PC-9 (cell line): ENCODE measurements at regions not wholly inside any gene's neighbourhood (a gene's known extent, or its start where the extent isn't known, plus 50 kb on each side); places are given as distances from the start of the nearest gene placed in this dataset.

ENCODE experiments used
- BruUV-seq: library from RNA; stranded (reverse); fragments of 400-500 nt; replicated peaks from 2 replicates; lab custom pipeline; 2021; lab: Mats Ljungman, UMichigan
- CTCF ChIA-PET: fragments of 300-600 bp; sonication (Branson Sonifier 250); formaldehyde crosslinking; loops from one replicate; lab custom pipeline; 2022; ENCODE audit warnings: antibody characterized with exemption; lab: Charles Lee
- POLR2A ChIA-PET: fragments of 300-600 bp; sonication (Branson Sonifier 250); formaldehyde crosslinking; loops from one replicate; lab custom pipeline; 2022; ENCODE audit warnings: antibody characterized with exemption; ENCODE audit not compliant: unreplicated experiment; lab: Charles Lee
- DNase-seq, 2 experiments: peaks; one replicate each; pipeline versions ENCODE4 v3.0.0 to v3.0.0-alpha.2; 2015 to 2022; ENCODE audit warnings: mixed read lengths in 1 of 2
- H2AFZ ChIP-seq: fragments of 200-600 bp; sonication (generic); 2 replicates; pipeline ENCODE4 v1.8.1; 2017; ENCODE audit warnings: antibody characterized with exemption
- H3F3A ChIP-seq: fragments of 200-600 bp; sonication (generic); 2 replicates; pipeline ENCODE4 v1.8.1; 2017; ENCODE audit warnings: antibody characterized with exemption, mild to moderate bottlenecking, low read depth; ENCODE audit not compliant: insufficient read depth
- H3K27ac ChIP-seq: fragments of 200-600 bp; sonication (generic); 2 replicates; pipeline ENCODE4 v1.6.1; 2016; ENCODE audit warnings: mixed run types
- H3K27me3 ChIP-seq: fragments of 200-600 bp; sonication (generic); 2 replicates; pipeline ENCODE4 v1.6.1; 2016; ENCODE audit warnings: low read depth, mixed run types; ENCODE audit not compliant: insufficient read depth
- H3K36me3 ChIP-seq: fragments of 200-600 bp; sonication (generic); 2 replicates; pipeline ENCODE4 v1.6.1; 2016; ENCODE audit warnings: low read depth, mixed run types
- H3K4me1 ChIP-seq: fragments of 200-600 bp; sonication (generic); replicated peaks from 2 replicates; pipeline ENCODE4 v1.6.1; 2016; ENCODE audit warnings: mixed run types; ENCODE audit not compliant: insufficient read depth
- H3K4me2 ChIP-seq: fragments of 200-600 bp; sonication (generic); 2 replicates; pipeline ENCODE4 v1.6.1; 2017; ENCODE audit warnings: mixed run types
- H3K4me3 ChIP-seq: fragments of 200-600 bp; sonication (generic); 2 replicates; pipeline ENCODE4 v1.6.1; 2016; ENCODE audit warnings: mixed run types
- H3K79me2 ChIP-seq: fragments of 200-600 bp; sonication (generic); 2 replicates; pipeline ENCODE4 v1.6.1; 2017; ENCODE audit warnings: low read depth, mixed run types
- H3K9me2 ChIP-seq: fragments of 200-600 bp; sonication (generic); 2 replicates; pipeline ENCODE4 v1.8.1; 2017; ENCODE audit warnings: mild to moderate bottlenecking; ENCODE audit not compliant: insufficient read depth
- H3K9me3 ChIP-seq: fragments of 200-600 bp; sonication (generic); 2 replicates; pipeline ENCODE4 v1.8.1; 2016; ENCODE audit warnings: low read depth; ENCODE audit not compliant: insufficient read depth
- H4K20me1 ChIP-seq: fragments of 200-600 bp; sonication (generic); 2 replicates; pipeline ENCODE4 v1.8.1; 2017; ENCODE audit not compliant: insufficient read depth
- EZH2 ChIP-seq: fragments of 200-600 bp; sonication (generic); IDR thresholded peaks from 2 replicates; pipeline ENCODE4 v1.8.0; 2017; ENCODE audit warnings: antibody characterized with exemption, low read depth
- intact Hi-C: fragments of 100-400 bp; cut with micrococcal nuclease; formaldehyde crosslinking; loops from one replicate; pipeline ENCODE4 v1.10.0; 2022; ENCODE audit not compliant: unreplicated experiment
- TF ChIP-seq, protein P1 (sequence below): fragments of 200-600 bp; sonication (generic); conservative IDR thresholded peaks from 2 replicates; pipeline ENCODE4 v1.6.1; 2017; ENCODE audit warnings: mixed run types, antibody characterized with exemption, mild to moderate bottlenecking, moderate library complexity

DNA sequence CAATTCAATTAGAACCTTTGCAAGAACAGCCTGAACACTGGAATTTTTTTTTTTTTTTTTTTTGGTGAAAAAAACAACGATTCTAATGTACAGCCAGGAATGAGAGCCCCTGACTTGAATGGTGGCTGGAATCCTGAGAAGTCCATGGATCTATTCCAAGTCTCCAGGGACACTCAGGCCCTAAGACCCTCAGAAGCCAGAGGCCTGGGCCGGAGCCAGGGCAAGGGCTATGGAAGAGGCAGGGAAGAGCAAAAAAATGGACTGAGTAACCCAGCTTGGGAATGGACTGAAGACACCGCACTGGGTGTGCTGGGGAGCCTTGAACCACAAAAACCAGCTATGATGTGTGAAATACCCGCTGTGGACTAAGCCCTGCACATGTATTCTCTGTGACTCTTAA, 60.3 kb upstream of the LHX1 start:
- DNase-seq, result no peak
- Histone ChIP-seq H3K4me1 (no peaks in the 10 kb centered on the region), H3K27ac (no peak overlapping the region), H2AFZ (no peak overlapping the region), H3K9me2 (no peaks in the 10 kb centered on the region), H3K4me3 (no peak overlapping the region), H4K20me1 (no peaks in the 10 kb centered on the region), H3K36me3 (no peaks in the 10 kb centered on the region), H3F3A (no peaks in the 10 kb centered on the region), H3K27me3 (no peaks in the 10 kb centered on the region), H3K4me2 (no peak overlapping the region), H3K79me2 (no peaks in the 10 kb centered on the region), H3K9me3 (no peaks in the 10 kb centered on the region; the same call in 1 of the 2 replicates)
- TF ChIP-seq, protein P1, sequence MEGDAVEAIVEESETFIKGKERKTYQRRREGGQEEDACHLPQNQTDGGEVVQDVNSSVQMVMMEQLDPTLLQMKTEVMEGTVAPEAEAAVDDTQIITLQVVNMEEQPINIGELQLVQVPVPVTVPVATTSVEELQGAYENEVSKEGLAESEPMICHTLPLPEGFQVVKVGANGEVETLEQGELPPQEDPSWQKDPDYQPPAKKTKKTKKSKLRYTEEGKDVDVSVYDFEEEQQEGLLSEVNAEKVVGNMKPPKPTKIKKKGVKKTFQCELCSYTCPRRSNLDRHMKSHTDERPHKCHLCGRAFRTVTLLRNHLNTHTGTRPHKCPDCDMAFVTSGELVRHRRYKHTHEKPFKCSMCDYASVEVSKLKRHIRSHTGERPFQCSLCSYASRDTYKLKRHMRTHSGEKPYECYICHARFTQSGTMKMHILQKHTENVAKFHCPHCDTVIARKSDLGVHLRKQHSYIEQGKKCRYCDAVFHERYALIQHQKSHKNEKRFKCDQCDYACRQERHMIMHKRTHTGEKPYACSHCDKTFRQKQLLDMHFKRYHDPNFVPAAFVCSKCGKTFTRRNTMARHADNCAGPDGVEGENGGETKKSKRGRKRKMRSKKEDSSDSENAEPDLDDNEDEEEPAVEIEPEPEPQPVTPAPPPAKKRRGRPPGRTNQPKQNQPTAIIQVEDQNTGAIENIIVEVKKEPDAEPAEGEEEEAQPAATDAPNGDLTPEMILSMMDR, result no peak
- no peak for TF ChIP-seq EZH2
- intact Hi-C loops, result no loop called here
- POLR2A ChIA-PET, result no interaction called here
- CTCF ChIA-PET, result no interaction called here
- BruUV-seq, result no TSS peak

DNA sequence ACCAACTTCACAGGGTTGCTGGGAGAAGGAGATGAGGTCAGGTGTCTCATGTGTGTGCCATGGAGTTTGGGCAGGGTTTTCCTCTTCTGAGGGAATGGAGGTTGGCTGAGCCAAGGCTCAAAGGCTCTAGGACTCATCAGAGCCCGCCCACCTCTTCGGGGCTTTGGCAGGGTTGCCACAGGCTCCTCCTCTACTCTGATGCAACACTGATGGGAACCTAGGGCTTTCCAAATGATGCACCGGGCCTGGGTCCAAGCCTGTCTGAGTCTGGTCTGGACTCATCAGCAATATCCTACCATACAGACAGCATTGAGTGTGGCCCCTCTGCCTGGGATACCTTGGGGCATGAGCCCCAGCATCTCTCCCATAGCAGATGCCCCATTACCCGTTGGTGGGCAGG, 59.5 kb upstream of the LHX1 start:
- H4K20me1 ChIP-seq, result no peaks in the 10 kb centered on the region
- ChIA-PET CTCF (no interaction called here), POLR2A (no interaction called here)
- no peak overlapping the region for H3K27ac ChIP-seq
- H3K4me3 ChIP-seq, result no peak overlapping the region
- no peaks in the 10 kb centered on the region for H3K79me2 ChIP-seq
- no peaks in the 10 kb centered on the region for H3K27me3 ChIP-seq
- no peak for DNase-seq
- no peaks in the 10 kb centered on the region for H3F3A ChIP-seq
- no peaks in the 10 kb centered on the region for H3K4me1 ChIP-seq
- H3K9me2 ChIP-seq, result no peaks in the 10 kb centered on the region
- no peak for TF ChIP-seq EZH2
- TF ChIP-seq, protein P1, result no peak
- no peak overlapping the region for H3K4me2 ChIP-seq
- H3K9me3 ChIP-seq, result no peaks in the 10 kb centered on the region; the same call in 1 of the 2 replicates
- intact Hi-C loops, result no loop called here
- no TSS peak for BruUV-seq
- no peak overlapping the region for H2AFZ ChIP-seq
- H3K36me3 ChIP-seq, result no peaks in the 10 kb centered on the region

DNA sequence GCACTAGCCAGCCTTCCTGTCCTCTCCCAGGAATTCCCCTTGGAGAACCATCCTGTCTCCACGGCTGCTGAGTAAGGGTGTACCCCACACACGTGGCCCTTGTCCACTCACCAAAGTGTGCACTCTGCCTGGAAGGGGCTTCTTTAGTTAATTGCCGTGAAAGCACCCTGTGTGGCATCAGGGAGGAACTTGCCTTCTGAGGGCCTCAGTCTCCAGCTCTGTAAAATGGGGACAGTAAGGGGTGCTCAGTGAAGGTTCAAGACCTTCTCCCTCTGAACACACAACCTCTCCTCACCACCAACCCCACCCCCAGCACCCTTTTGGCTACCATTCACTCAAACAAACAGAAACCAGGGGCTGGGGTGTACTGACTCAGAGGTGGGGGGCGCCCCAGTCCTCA, 59.1 kb upstream of the LHX1 start:
- no peak overlapping the region for H3K4me2 ChIP-seq
- POLR2A ChIA-PET, result no interaction called here
- no peaks in the 10 kb centered on the region for H4K20me1 ChIP-seq
- H3K27me3 ChIP-seq, result no peaks in the 10 kb centered on the region
- TF ChIP-seq, protein P1, result no peak
- no peak for TF ChIP-seq EZH2
- DNase-seq, result no peak
- BruUV-seq, result no TSS peak
- H3K9me3 ChIP-seq, result no peaks in the 10 kb centered on the region; the same call in 1 of the 2 replicates
- CTCF ChIA-PET, result no interaction called here
- intact Hi-C loops, result no loop called here
- no peaks in the 10 kb centered on the region for H3K36me3 ChIP-seq
- no peak overlapping the region for H3K27ac ChIP-seq
- no peaks in the 10 kb centered on the region for H3F3A ChIP-seq
- H3K4me1 ChIP-seq, result no peaks in the 10 kb centered on the region
- H3K9me2 ChIP-seq, result no peaks in the 10 kb centered on the region
- no peak overlapping the region for H2AFZ ChIP-seq
- no peaks in the 10 kb centered on the region for H3K79me2 ChIP-seq
- H3K4me3 ChIP-seq, result no peak overlapping the region
